IMR-90 (cell line): ENCODE measurements at regions not wholly inside any gene's neighbourhood (a gene's known extent, or its start where the extent isn't known, plus 50 kb on each side); places are given as distances from the start of the nearest gene placed in this dataset.

Experiments used
- ATAC-seq: fragments of 200-7000 bp; cut with Tn5 transposase; 2 replicates; pipeline ENCODE4 v1.9.1; 2020; ENCODE audit warnings: low read depth, mild to moderate bottlenecking, moderate library complexity
- BruUV-seq: library from RNA; stranded (reverse); fragments of 400-500 nt; replicated peaks from 2 replicates; lab custom pipeline; 2021; lab: Mats Ljungman, UMichigan
- CTCF ChIA-PET: fragments of 300-600 bp; formaldehyde crosslinking; extraction: SDS; loops from one replicate; lab custom pipeline; 2021; ENCODE audit warnings: antibody characterized with exemption; lab: Yijun Ruan, JAX
- POLR2A ChIA-PET: fragments of 300-600 bp; sonication (Branson Sonifier 250); formaldehyde crosslinking; loops from one replicate; lab custom pipeline; 2022; ENCODE audit warnings: antibody characterized with exemption; ENCODE audit not compliant: unreplicated experiment; lab: Charles Lee
- DNase-seq: peaks from one replicate; pipeline ENCODE4 v3.0.0; 2013
- H2AFZ ChIP-seq: replicated peaks from 2 replicates; pipeline ENCODE3; 2013; ENCODE audit warnings: low read length, mild to moderate bottlenecking; ENCODE audit not compliant: poor library complexity
- H2AK5ac ChIP-seq: 2 replicates; pipeline ENCODE4 v1.6.1; 2013; ENCODE audit warnings: low read depth, low read length, inconsistent platforms
- H2AK9ac ChIP-seq: replicated peaks from 2 replicates; pipeline ENCODE3; 2013; ENCODE audit warnings: mild to moderate bottlenecking, low read depth, low read length, moderate library complexity; ENCODE audit not compliant: poor library complexity
- H2BK120ac ChIP-seq: 2 replicates; pipeline ENCODE4 v1.6.1; 2013; ENCODE audit warnings: low read depth, low read length, inconsistent platforms
- H2BK15ac ChIP-seq: 3 replicates; pipeline ENCODE4 v1.6.1; 2013; ENCODE audit warnings: low read depth, low read length, inconsistent platforms
- H2BK20ac ChIP-seq: 2 replicates; pipeline ENCODE4 v1.6.1; 2013; ENCODE audit warnings: low read depth, mild to moderate bottlenecking, inconsistent platforms, low read length, moderate library complexity
- H2BK5ac ChIP-seq: 2 replicates; pipeline ENCODE4 v1.6.1; 2013; ENCODE audit warnings: mild to moderate bottlenecking, low read depth, low read length, inconsistent platforms; ENCODE audit not compliant: poor library complexity, severe bottlenecking
- H3K14ac ChIP-seq: replicated peaks from 2 replicates; pipeline ENCODE4 v1.6.1; 2013; ENCODE audit warnings: low read depth, low read length, inconsistent platforms
- H3K18ac ChIP-seq: 2 replicates; pipeline ENCODE4 v1.6.1; 2013; ENCODE audit warnings: low read depth, low read length, control low read depth
- H3K23ac ChIP-seq: 2 replicates; pipeline ENCODE4 v1.6.1; 2013; ENCODE audit warnings: low read depth, low read length, inconsistent platforms
- H3K27ac ChIP-seq: 2 replicates; pipeline ENCODE4 v1.5.1; 2013; ENCODE audit warnings: mild to moderate bottlenecking, control low read depth, low read length; ENCODE audit not compliant: insufficient read depth
- H3K27me3 ChIP-seq: 2 replicates; pipeline ENCODE4 v1.6.1; 2013; ENCODE audit warnings: low read length; ENCODE audit not compliant: control insufficient read depth, insufficient read depth
- H3K36me3 ChIP-seq: 2 replicates; pipeline ENCODE4 v1.6.1; 2013; ENCODE audit warnings: low read length, mixed read lengths; ENCODE audit not compliant: control insufficient read depth, insufficient read depth
- H3K4ac ChIP-seq: 2 replicates; pipeline ENCODE4 v1.6.1; 2013; ENCODE audit warnings: low read depth, low read length, inconsistent platforms
- H3K4me1 ChIP-seq: 2 replicates; pipeline ENCODE4 v1.6.1; 2013; ENCODE audit warnings: low read length, mixed read lengths; ENCODE audit not compliant: control insufficient read depth, insufficient read depth
- H3K4me2 ChIP-seq: 2 replicates; pipeline ENCODE4 v1.6.1; 2013; ENCODE audit warnings: low read depth, mild to moderate bottlenecking, control low read depth, low read length, moderate library complexity
- H3K4me3 ChIP-seq: 2 replicates; pipeline ENCODE4 v1.5.1; 2013; ENCODE audit warnings: low read depth, mild to moderate bottlenecking, control low read depth, low read length, moderate library complexity; ENCODE audit not compliant: insufficient read depth
- H3K56ac ChIP-seq: 2 replicates; pipeline ENCODE4 v1.6.1; 2013; ENCODE audit warnings: low read length, inconsistent platforms; ENCODE audit not compliant: insufficient read depth; ENCODE audit errors: extremely low read depth
- H3K79me1 ChIP-seq, 2 experiments: 2 replicates each; pipeline ENCODE4 v1.6.1; 2013; ENCODE audit warnings: low read length in 2 of 2, inconsistent platforms in 1 of 2, low read depth in 1 of 2
- H3K9ac ChIP-seq: 2 replicates; pipeline ENCODE4 v1.6.1; 2013; ENCODE audit warnings: low read depth, low read length, control low read depth
- H3K9me1 ChIP-seq: 2 replicates; pipeline ENCODE4 v1.6.1; 2013; ENCODE audit warnings: low read length, inconsistent platforms; ENCODE audit not compliant: insufficient read depth
- H3K9me3 ChIP-seq: 2 replicates; pipeline ENCODE4 v1.6.1; 2013; ENCODE audit warnings: low read length; ENCODE audit not compliant: control insufficient read depth, insufficient read depth
- H4K20me1 ChIP-seq: 2 replicates; pipeline ENCODE4 v1.6.1; 2013; ENCODE audit warnings: low read length, inconsistent platforms; ENCODE audit not compliant: insufficient read depth
- H4K5ac ChIP-seq: 2 replicates; pipeline ENCODE4 v1.6.1; 2013; ENCODE audit warnings: mild to moderate bottlenecking, low read depth, low read length, control low read depth
- H4K8ac ChIP-seq, 2 experiments: 2 replicates each; pipeline ENCODE4 v1.6.1; 2013; ENCODE audit warnings: low read depth in 2 of 2, low read length in 2 of 2, control low read depth in 1 of 2, inconsistent platforms in 1 of 2
- H4K91ac ChIP-seq: 2 replicates; pipeline ENCODE4 v1.6.1; 2013; ENCODE audit warnings: low read depth, low read length, inconsistent platforms; ENCODE audit not compliant: insufficient read depth
- CEBPB ChIP-seq: IDR thresholded peaks from 2 replicates; pipeline ENCODE4 v1.6.1; 2012; ENCODE audit warnings: low read depth, low read length, improper control_type of control experiment
- CHD1 ChIP-seq: IDR thresholded peaks from 2 replicates; pipeline ENCODE4 v1.6.1; 2012; ENCODE audit warnings: low read depth, low read length, improper control_type of control experiment
- NFE2L2 ChIP-seq: fragments of 150-350 bp; IDR thresholded peaks from 2 replicates; pipeline ENCODE4 v1.6.1; 2016; ENCODE audit warnings: low read depth, mild to moderate bottlenecking, low read length
- RAD21 ChIP-seq: IDR thresholded peaks from 2 replicates; pipeline ENCODE4 v1.6.1; 2012; ENCODE audit warnings: low read length, improper control_type of control experiment
- WGBS, 2 experiments: methylation state at CpG; one replicate each; pipeline versions ENCODE4 v1.1.5 to v1.1.7; 2013; ENCODE audit warnings: missing lambda C conversion rate in 2 of 2; ENCODE audit not compliant: insufficient read length in 1 of 2; ENCODE audit errors: extremely low coverage in 2 of 2; 5-methylcytosine and 5-hydroxymethylcytosine counted together
- dilution Hi-C: fragments of 300-500 bp; cut with HindIII; formaldehyde crosslinking; loops from one replicate; pipeline ENCODE4 v1.14.3; 2018; ENCODE audit warnings: low sequenced_read_pairs; ENCODE audit not compliant: unreplicated experiment
- in situ Hi-C: fragments of 300-500 bp; cut with MboI; formaldehyde crosslinking; loops from 3 replicates; pipeline ENCODE4 v1.14.3; 2019; ENCODE audit warnings: low sequenced_read_pairs, inconsistent platforms, mixed read lengths
- intact Hi-C: fragments of 100-400 bp; cut with micrococcal nuclease; formaldehyde crosslinking; loops from 2 replicates; pipeline ENCODE4 v1.10.0; 2022

DNA sequence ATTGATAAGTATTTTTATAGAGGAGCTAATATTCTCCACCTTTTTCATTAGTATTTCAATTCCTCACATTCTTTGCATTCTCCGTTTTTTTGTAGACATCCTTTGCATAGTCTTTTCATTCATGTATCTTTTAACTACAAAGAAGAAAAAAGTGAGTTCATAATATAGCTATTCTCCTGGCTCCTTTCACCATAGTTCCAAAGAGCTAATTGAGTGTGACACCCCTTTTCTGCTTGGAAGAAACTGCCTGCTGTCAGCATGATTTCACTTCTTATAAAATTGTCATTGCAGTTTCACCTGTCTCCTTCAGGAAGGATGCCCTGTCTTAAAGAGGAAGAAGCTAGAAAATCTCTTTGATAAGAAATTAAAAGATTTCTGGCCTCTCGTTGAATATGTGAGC is 991.1 kb downstream of the KCNT2 start:
- DNase-seq = no peak
- Histone ChIP-seq H3K4me3 (no peak overlapping the region), H2AFZ (no peak overlapping the region), H3K27me3 (no peaks in the 10 kb centered on the region), H4K8ac (no peak overlapping the region), H2BK15ac (no peak overlapping the region), H3K9me3 (no peaks in the 10 kb centered on the region), H3K14ac (no peak overlapping the region), H3K27ac (no peak overlapping the region), H3K36me3 (no peaks in the 10 kb centered on the region), H3K4me2 (no peak overlapping the region), H4K5ac (no peak overlapping the region), H3K4ac (no peak overlapping the region), H2BK120ac (no peak overlapping the region), H3K9ac (no peak overlapping the region), H2BK5ac (no peak overlapping the region), H2BK20ac (no peak overlapping the region), H3K18ac (no peak overlapping the region), H3K23ac (no peak overlapping the region), H4K20me1 (no peaks in the 10 kb centered on the region), H3K4me1 (no peaks in the 10 kb centered on the region), H2AK9ac (no peak overlapping the region), H3K79me1 (no peaks in the 10 kb centered on the region), H3K56ac (no peak overlapping the region), H2AK5ac (no peak overlapping the region), H4K91ac (no peak overlapping the region), H3K9me1 (no peaks in the 10 kb centered on the region)
- POLR2A ChIA-PET = no interaction called here
- CTCF ChIA-PET = interaction anchor here (0.7 to 1.4 kb wide), 2 partner anchors 11 to 19 kb away, joined by 3 read pairs; no protein-coding TSS in a partner anchor
- TF ChIP-seq CEBPB = no peak
- no peak for TF ChIP-seq CHD1
- no peak for TF ChIP-seq RAD21
- TF ChIP-seq NFE2L2 = no peak
- WGBS, 2 experiments = no CpG with 5 or more reads among the region's 2 CpGs
- dilution Hi-C loops (no loop called here), in situ Hi-C loops (no loop called here), intact Hi-C loops (no loop called here)
- no TSS peak for BruUV-seq
- no peak for ATAC-seq
